ENCODE measurements at regions not wholly inside any gene's neighbourhood (a gene's known extent, or its start where the extent isn't known, plus 50 kb on each side); places are given as distances from the start of the nearest gene placed in this dataset.

DNA sequence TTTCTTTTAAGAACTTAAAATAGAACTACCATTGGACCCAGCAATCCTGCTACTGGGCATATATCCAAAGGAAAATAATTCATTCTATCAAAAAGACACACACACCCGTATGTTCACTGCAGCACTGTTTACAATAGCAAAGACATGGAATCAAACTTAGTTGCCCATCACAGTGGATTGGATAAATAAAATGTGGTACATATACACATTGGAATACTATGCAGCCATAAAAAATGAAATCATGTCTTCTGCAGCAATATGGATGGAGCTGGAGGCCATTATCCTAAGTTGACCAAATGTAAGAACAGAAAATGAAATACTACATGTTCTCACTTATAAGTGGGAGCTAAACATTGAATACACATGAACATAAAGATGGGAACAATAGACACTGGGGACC, 585.3 kb upstream of the USP24 start:
- TF ChIP-seq TEAD4 (CRISPR knock-in tag; IDR thresholded peaks at IDR 0.05) (no peak), ZNF671 (CRISPR knock-in tag; IDR thresholded peaks at IDR 0.05) (no peak)
- TF ChIP-seq, protein P1, sequence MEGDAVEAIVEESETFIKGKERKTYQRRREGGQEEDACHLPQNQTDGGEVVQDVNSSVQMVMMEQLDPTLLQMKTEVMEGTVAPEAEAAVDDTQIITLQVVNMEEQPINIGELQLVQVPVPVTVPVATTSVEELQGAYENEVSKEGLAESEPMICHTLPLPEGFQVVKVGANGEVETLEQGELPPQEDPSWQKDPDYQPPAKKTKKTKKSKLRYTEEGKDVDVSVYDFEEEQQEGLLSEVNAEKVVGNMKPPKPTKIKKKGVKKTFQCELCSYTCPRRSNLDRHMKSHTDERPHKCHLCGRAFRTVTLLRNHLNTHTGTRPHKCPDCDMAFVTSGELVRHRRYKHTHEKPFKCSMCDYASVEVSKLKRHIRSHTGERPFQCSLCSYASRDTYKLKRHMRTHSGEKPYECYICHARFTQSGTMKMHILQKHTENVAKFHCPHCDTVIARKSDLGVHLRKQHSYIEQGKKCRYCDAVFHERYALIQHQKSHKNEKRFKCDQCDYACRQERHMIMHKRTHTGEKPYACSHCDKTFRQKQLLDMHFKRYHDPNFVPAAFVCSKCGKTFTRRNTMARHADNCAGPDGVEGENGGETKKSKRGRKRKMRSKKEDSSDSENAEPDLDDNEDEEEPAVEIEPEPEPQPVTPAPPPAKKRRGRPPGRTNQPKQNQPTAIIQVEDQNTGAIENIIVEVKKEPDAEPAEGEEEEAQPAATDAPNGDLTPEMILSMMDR (IDR thresholded peaks at IDR 0.05) = no peak
- TF ChIP-seq, protein P2, sequence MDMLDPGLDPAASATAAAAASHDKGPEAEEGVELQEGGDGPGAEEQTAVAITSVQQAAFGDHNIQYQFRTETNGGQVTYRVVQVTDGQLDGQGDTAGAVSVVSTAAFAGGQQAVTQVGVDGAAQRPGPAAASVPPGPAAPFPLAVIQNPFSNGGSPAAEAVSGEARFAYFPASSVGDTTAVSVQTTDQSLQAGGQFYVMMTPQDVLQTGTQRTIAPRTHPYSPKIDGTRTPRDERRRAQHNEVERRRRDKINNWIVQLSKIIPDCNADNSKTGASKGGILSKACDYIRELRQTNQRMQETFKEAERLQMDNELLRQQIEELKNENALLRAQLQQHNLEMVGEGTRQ (CRISPR knock-in tag; IDR thresholded peaks at IDR 0.05) = no peak
